NAMALWA (cell line): ENCODE measurements at regions not wholly inside any gene's neighbourhood (a gene's known extent, or its start where the extent isn't known, plus 50 kb on each side); places are given as distances from the start of the nearest gene placed in this dataset.

Experiments
- DNase-seq: peaks from one replicate; pipeline ENCODE4 v3.0.0-alpha.2; 2015; ENCODE audit warnings: low spot score

DNA sequence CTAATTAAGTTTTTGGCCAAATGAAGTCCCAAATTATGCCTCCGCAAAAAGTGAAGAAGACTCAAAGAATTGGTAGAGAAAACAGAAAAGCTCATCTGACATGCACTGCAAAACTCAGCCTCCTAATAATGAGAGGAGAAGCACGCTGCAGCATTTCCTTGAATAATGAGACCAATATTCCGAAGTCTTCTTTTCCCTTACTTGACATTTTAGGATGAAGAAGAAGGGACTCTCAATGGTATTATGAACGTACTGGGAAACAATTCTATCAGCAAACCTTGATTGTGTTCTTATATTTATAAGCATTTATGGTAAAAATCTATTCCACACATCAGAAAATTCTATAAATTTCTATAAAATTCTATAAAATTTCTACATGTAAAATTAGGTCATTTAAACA, 733.9 kb upstream of the ACVR2A start:
- no peak for DNase-seq

- no peak for DNase-seq
Measured at GRCh38 chr2:147110317-147110716, 734.5 kb upstream of the ACVR2A start.

DNA sequence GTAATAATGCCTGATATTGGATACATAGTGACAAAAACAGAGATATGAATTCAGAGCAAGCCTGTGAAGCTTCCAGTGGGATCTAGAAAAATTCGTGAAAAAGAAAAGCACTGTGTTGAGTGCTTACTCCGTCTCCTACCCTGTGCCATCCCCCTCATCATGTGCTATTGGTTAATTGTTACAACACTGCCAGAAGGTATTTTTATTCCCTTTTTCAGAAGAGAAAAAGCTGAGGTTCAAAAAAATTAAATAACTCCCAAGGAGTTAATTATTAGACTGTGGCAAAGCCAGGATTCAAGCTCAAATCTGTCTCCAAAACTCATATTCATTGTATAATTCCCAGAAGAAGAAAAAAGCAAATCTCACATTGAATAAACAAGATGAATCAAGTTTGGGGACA, 735.5 kb upstream of the ACVR2A start:
- no peak for DNase-seq

DNA sequence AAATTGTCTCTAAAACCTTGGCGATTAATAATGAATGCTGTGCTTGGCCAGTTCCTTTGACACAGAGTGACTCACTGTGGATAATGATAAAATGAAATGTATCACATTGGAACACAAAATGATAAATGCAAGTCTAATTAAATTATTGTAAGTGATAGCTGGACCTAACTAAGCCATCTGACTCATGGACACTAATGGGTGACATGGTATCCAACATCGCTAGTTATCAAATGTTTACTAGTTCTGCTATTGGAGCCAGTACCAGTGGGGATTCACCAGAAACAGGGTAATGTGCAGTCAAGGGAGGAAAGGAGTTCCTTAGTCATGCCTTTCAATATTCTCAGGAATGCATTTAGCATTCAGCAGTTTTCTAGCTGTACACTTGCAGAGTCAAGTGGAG, 736.3 kb upstream of the ACVR2A start:
- no peak for DNase-seq

GRCh38 chr2:147101941-147102790, 742.7 kb upstream of the ACVR2A start:
- no peak for DNase-seq

DNA sequence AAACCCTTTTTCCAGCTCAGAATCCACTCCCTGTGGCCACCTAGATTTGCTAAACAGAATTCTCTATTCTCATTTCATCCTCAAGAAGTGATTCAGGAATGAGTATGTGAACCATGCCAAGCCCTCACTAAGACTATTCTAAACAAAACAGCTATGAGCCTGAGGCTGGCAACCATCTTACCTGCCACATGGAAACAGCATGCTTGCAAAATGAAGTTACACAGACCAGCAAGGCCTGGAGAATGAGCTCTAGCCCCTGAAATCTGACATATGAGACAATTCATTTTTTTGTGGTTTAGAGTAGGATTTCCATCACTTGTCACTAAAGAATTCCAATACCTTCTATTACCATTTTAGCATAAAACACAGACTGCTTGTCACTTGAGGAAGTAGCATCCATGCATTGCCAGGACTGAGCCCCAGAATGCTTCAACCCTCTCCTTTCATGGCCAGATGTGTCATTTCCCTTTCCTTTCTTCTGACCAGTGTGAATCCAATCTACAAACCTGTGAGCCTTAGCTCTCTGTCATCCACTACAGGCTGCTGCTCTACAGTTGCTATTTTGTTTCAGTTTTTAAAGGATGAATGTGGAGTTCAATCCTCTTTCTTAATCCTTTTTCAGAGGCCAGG, 744.3 kb upstream of the ACVR2A start:
- no peak for DNase-seq

GRCh38 chr2:147099845-147100244, 745.0 kb upstream of the ACVR2A start:
- DNase-seq: no peak

- no peak for DNase-seq
Measured at GRCh38 chr2:147098940-147099339, 745.9 kb upstream of the ACVR2A start.

GRCh38 chr2:147097747-147098146, 747.1 kb upstream of the ACVR2A start:
- DNase-seq: no peak

DNA sequence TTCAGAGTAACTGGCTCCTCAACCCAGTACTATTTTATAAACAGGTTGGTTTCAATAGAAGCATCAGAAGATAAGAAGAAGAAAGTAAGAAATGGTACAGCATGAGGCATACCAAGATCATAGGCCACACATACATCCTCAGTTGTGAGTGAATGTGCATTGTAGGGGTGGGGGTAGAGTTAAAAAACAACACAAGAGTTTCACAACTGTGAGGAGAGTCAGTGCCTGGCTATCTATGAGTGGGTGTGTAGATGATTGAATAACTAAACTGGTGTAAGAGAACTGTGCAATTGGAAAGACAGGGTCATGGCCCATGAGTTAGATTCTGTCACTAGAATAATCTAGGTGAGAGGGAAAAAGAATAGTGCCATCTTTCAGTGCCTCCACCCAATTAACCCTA, 748.2 kb upstream of the ACVR2A start:
- DNase-seq: no peak

DNA sequence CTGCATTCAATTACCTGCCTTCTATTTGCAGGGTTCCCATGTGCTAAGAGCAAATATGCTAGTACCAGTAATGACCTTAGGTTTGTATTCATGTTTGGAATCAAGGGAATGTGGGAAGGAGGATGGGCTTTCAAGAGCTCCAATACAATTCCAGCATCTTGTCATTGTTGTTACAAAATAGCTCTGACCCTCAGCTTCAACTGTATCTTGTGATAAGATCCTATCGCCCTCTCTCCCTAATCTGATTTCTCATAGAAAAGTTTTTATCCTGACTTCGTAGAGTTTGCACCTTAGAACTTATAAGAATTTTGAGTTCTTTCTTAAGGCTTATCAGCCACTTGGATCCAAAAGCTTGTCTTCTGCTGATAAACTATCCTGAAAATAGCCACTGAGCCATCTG, 749.5 kb upstream of the ACVR2A start:
- DNase-seq: no peak

- no peak for DNase-seq
Measured at GRCh38 chr2:147094077-147094476, 750.8 kb upstream of the ACVR2A start.

DNA sequence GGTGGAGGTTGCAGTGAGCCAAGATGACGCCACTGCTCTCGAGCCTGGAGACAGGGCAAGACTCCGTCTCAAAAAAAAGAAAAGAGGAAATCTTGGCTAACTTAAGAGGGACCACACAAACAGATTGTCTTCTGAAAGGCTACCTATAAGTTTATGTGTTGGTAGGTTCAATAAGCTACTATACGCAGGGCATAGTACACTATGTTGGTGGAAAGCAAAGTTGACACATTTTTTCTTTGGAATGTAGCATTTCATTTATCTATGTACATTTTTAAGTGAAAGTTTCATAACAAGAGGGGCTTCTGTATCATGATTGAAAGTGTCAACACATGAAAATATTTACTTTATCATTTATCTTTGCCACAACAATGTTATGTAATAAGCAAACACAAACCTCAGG, 752.6 kb upstream of the ACVR2A start:
- DNase-seq: no peak

DNA sequence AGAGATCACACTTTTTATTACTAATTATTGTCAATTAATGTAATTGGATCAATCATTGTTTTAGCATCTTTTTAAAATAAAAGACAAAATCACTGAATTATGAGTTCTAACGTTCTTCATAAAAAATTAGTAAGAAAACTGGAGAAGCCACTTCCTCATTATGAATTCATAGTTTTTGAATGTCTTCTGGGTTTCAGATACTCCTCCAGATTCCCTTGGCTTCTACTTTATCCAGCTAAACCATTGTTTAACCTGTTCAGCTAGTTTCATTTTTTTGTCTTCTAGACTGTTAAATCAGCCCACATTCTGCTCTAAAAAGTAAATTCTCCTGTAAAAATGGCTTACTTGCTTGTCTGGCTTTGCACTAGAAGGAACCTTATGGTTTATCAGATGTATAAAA, 753.4 kb upstream of the ACVR2A start:
- DNase-seq: no peak

DNA sequence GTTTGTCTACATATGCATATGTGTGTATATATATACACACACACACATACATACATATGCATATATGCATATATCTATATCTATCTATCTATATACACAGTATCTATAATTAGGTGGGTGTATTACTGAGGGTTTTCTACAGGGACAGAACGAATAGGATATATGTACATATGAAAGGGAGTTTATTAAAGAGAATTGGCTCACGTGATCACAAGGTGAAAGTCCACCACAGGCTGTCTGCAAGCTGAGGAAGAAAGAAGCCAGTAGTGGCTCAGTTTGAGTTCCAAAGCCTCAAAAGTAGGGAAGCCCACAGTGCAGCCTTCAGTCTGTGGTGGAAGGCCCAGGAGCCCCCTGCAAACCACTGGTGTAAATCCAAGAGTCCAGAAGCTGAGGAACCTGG, 756.0 kb upstream of the ACVR2A start:
- DNase-seq: no peak

DNA sequence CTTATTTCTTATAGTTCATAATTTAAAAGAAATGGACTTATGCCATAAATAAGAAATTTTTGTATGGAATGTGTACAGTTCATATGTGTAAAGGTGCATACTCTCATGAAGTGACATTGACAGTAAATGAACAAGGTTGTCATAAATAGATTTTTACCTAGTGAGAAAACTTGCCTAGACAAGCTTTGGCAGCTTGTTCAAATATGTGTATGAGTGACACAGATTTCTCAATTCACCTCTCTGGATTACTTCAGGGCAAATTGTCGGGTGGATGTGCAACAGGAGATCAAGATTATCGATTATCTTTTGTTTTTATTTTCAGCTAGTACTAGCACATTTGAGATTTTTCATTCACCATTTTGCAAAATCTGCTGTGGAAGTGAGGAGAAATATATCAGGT, 758.1 kb upstream of the ACVR2A start:
- DNase-seq: no peak

GRCh38 chr2:147083664-147084063, 761.2 kb upstream of the ACVR2A start:
- no peak for DNase-seq

- DNase-seq: peak; percentile 87
Measured at GRCh38 chr2:147082850-147083522, 761.8 kb upstream of the ACVR2A start.

- no peak for DNase-seq
Measured at GRCh38 chr2:147081831-147082230, 763.0 kb upstream of the ACVR2A start.

- DNase-seq: no peak
Measured at GRCh38 chr2:147076634-147077033, 768.2 kb upstream of the ACVR2A start.

- no peak for DNase-seq
Measured at GRCh38 chr2:147068071-147068470, 776.8 kb upstream of the ACVR2A start.

DNA sequence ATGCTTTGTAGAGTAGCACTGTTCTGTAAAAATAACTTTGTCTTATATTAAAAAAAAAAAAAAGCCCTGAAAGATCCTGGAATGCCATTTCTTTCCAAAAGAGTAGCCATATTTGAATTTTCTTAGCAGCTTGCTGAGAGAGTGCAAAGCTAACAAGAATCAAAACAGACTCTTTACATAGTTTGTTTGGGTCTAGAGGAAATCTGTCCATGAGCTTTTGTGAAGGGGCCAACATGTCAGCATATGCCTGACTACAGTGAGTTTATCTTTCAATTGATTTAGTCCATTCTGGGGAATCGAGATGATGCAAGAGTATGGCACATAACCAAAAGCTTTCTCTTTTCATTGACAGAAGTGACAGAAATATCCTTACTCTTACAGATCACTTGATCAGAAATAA, 777.7 kb upstream of the ACVR2A start:
- DNase-seq: no peak

GRCh38 chr2:147062073-147062472, 782.8 kb upstream of the ACVR2A start:
- no peak for DNase-seq
